ENCODE measurements at regions not wholly inside any gene's neighbourhood (a gene's known extent, or its start where the extent isn't known, plus 50 kb on each side); places are given as distances from the start of the nearest gene placed in this dataset.

DNA sequence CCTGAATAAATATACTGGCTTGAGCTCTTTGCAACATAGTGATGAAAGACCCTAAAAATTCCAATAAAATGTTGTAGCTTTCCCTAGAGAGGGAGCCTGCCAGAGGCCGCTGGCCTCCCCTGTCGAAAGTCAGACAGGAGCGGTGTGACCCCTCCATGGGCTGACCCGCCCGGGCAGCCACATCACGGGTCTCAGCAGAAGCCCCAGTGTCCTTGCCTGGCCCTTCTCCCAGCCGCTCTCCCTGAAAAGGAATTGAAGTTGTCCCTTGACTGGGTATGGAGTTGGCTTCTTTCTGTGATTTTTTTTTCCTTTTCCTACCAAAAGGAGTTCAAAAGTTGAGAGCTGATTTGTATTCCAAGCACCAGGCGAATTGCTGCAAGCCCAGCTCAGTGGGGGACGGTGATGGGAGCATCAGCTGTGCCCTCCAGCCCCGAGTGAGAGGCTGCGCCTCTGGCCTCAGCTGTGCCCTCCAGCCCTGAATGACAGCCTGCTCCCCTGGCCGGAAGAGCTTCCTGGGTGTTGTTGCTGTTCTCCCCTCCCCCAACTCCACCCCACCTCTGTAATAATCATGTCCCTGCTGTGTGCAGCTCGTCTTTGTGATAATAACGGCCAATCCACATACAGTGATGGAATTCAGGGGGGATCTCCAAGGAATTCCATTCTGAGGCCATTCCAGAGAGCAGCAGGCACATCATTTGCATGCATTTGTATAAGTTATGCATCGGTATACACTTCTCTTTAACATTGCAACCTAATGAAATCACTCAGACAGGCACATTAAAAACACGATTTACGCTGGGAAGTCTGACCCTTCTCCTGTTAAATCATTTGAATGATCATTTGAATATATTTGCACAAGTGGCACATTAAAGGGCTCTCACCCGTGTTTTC is 501.0 kb downstream of the EIPR1 start:
- Histone ChIP-seq H3K4me3 (ENCODE audit: low read depth, low read length) (no peak overlapping the region), H3K36me3 (ENCODE audit: control insufficient read depth, insufficient read depth, low read length) (no peaks in the 10 kb centered on the region), H3K27me3 (ENCODE audit: control insufficient read depth, insufficient read depth, low read length) (no peaks in the 10 kb centered on the region)
- TF ChIP-seq, protein P1, sequence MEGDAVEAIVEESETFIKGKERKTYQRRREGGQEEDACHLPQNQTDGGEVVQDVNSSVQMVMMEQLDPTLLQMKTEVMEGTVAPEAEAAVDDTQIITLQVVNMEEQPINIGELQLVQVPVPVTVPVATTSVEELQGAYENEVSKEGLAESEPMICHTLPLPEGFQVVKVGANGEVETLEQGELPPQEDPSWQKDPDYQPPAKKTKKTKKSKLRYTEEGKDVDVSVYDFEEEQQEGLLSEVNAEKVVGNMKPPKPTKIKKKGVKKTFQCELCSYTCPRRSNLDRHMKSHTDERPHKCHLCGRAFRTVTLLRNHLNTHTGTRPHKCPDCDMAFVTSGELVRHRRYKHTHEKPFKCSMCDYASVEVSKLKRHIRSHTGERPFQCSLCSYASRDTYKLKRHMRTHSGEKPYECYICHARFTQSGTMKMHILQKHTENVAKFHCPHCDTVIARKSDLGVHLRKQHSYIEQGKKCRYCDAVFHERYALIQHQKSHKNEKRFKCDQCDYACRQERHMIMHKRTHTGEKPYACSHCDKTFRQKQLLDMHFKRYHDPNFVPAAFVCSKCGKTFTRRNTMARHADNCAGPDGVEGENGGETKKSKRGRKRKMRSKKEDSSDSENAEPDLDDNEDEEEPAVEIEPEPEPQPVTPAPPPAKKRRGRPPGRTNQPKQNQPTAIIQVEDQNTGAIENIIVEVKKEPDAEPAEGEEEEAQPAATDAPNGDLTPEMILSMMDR (IDR thresholded peaks at IDR 0.05; ENCODE audit: insufficient read depth, low read depth, low read length): no peak
- no peak for DNase-seq (ENCODE audit: low read depth)
- CTCF ChIA-PET: no interaction called here
- POLR2A ChIA-PET: no interaction called here

DNA sequence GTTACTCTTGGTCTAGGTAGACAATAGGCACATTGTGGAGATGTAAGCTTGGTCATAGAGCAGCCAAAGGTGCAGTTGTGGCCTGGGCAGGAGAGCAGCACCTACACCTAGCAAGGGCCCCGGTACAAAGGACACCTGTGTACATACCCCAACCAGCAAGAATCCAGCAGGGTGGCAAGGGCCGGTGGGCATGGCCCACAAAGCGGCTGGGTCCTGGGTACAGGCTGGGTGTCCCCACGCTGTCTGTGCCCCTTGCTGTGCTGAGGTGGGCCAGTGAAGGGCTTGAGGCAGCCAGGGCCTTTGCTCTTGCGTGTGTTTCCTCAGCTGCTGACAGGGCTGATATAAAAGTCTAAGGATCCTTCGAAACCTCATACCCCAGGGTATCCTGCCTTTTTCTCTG is 501.8 kb downstream of the EIPR1 start:
- Histone ChIP-seq H3K4me3 (ENCODE audit: low read depth, low read length) (no peak overlapping the region), H3K27me3 (ENCODE audit: control insufficient read depth, insufficient read depth, low read length) (no peaks in the 10 kb centered on the region), H3K36me3 (ENCODE audit: control insufficient read depth, insufficient read depth, low read length) (no peaks in the 10 kb centered on the region)
- TF ChIP-seq, protein P1 (IDR thresholded peaks at IDR 0.05; ENCODE audit: insufficient read depth, low read depth, low read length): no peak
- DNase-seq (ENCODE audit: low read depth): no peak
- ChIA-PET CTCF (no interaction called here), POLR2A (no interaction called here)

DNA sequence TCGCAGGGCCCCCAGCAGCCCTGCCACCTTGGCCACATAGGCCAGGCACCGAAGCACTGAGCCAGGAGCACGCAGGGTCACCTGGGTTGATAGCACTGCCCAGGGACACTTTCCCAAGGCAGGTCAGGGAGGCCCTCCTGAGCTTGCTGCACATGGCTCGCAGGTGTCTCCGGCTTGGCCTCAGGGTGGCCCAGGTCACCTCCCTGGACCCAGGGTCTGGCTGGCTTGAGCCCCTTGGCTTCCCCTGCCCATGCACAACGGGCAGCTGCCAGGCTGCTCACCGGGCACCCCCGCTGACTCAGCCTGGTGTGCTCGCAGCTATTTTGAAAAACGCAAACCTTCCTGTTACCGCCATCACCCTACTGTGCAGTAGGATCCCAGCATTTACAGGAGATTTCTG is 502.3 kb downstream of the EIPR1 start:
- ChIA-PET POLR2A (no interaction called here), CTCF (no interaction called here)
- Histone ChIP-seq H3K27me3 (ENCODE audit: control insufficient read depth, insufficient read depth, low read length) (no peaks in the 10 kb centered on the region), H3K36me3 (ENCODE audit: control insufficient read depth, insufficient read depth, low read length) (no peaks in the 10 kb centered on the region), H3K4me3 (ENCODE audit: low read depth, low read length) (no peak overlapping the region)
- TF ChIP-seq, protein P1 (IDR thresholded peaks at IDR 0.05; ENCODE audit: insufficient read depth, low read depth, low read length): no peak
- no peak for DNase-seq (ENCODE audit: low read depth)

DNA sequence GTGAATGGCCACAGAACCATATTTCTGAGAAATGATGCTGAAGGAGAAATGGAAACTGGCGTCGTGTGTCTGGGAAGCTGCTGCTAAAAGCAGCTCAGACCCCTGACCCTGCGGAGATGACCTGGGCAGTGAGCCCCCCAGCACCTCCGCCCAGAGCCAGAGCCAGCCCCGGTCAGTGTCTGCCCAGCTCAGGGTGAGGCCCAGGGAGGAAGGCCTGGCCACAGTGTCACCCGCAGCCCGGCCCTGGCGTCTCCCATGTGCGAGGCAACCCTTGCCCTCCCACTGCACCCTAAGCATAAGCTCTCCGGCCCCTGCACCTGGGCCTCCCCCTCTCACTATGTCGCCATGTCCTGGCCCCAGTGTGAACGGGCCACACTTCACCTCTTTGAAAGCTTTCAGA is 502.8 kb downstream of the EIPR1 start:
- H3K27me3 ChIP-seq (ENCODE audit: control insufficient read depth, insufficient read depth, low read length): no peaks in the 10 kb centered on the region
- TF ChIP-seq, protein P1 (IDR thresholded peaks at IDR 0.05; ENCODE audit: insufficient read depth, low read depth, low read length): no peak
- no peaks in the 10 kb centered on the region for H3K36me3 ChIP-seq (ENCODE audit: control insufficient read depth, insufficient read depth, low read length)
- no peak for DNase-seq (ENCODE audit: low read depth)
- no peak overlapping the region for H3K4me3 ChIP-seq (ENCODE audit: low read depth, low read length)
- ChIA-PET POLR2A (no interaction called here), CTCF (no interaction called here)

DNA sequence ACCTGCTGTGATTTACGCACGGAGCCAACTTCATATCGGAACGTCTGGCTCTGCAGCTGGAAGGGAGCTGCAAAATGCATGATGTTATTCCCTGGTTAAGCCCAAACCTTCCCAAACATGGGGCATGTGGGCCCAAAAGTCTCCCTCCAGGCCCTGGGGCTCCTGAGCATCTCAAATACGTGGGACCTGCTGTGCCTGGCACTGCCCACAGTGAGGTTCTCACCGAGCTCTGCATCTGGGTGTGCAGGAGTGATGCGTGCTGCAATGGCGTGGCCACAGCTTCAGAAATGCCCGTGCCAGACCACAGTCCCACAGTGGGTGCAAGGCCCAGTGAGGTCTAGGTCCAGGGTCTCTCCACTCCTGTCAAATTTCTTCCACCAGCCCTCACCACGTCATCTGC is 503.3 kb downstream of the EIPR1 start:
- Histone ChIP-seq H3K27me3 (ENCODE audit: control insufficient read depth, insufficient read depth, low read length) (no peaks in the 10 kb centered on the region), H3K4me3 (ENCODE audit: low read depth, low read length) (no peak overlapping the region), H3K36me3 (ENCODE audit: control insufficient read depth, insufficient read depth, low read length) (no peaks in the 10 kb centered on the region)
- ChIA-PET POLR2A (no interaction called here), CTCF (no interaction called here)
- TF ChIP-seq, protein P1 (IDR thresholded peaks at IDR 0.05; ENCODE audit: insufficient read depth, low read depth, low read length): no peak
- DNase-seq (ENCODE audit: low read depth): no peak
